AG04450 (cell line): ENCODE measurements at regions not wholly inside any gene's neighbourhood (a gene's known extent, or its start where the extent isn't known, plus 50 kb on each side); places are given as distances from the start of the nearest gene placed in this dataset.

Experiments
- CTCF ChIA-PET: fragments of 300-600, 350-600 bp; formaldehyde crosslinking; extraction: SDS; loops from one replicate; lab custom pipeline; 2022; ENCODE audit warnings: antibody characterized with exemption, inconsistent platforms; lab: Charles Lee
- POLR2A ChIA-PET: fragments of 350-600 bp; formaldehyde crosslinking; extraction: SDS; loops from one replicate; lab custom pipeline; 2021; ENCODE audit warnings: antibody characterized with exemption, inconsistent platforms; lab: Yijun Ruan, JAX
- DNase-seq: peaks from one replicate; pipeline ENCODE4 v3.0.0-alpha.2; 2011; ENCODE audit warnings: low read depth, low spot score
- H3K27ac ChIP-seq: one replicate; pipeline ENCODE4 v1.5.1; 2012; ENCODE audit warnings: low read depth, low read length, control low read depth
- H3K27me3 ChIP-seq: one replicate; pipeline ENCODE4 v1.6.0; 2012; ENCODE audit warnings: low read length; ENCODE audit not compliant: control insufficient read depth, insufficient read depth
- H3K4me3 ChIP-seq: 2 replicates; pipeline ENCODE4 v1.5.1; 2011; ENCODE audit warnings: mild to moderate bottlenecking, low read depth, low read length, control low read depth
- H3K9me3 ChIP-seq: 2 replicates; pipeline ENCODE4 v1.5.1; 2012; ENCODE audit warnings: low read length; ENCODE audit not compliant: control insufficient read depth, insufficient read depth
- TF ChIP-seq, protein P1 (sequence below): IDR thresholded peaks from 2 replicates; pipeline ENCODE4 v1.5.1; 2011; ENCODE audit warnings: low read depth, low read length, control low read depth, inconsistent platforms

DNA sequence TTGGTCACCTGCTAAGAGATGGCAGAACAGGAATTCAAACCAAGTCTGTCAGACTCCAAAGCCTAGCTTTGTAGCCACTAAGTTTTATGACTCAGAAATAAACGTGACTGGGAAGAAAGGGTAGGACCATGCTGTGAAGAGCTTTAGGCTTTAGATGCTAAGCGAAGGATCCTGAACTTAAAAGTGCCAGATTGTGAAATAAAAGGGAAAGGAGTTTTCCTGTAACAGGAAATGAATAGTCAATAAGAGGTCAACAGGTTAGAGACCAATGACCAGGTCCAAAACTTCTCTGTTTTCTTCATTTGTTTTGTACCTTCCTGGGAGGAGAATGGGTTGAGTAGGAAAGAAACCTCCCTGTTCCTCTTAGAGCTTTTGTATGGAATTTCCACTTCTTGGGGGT lies 98.8 kb upstream of the EOLA2 start:
- H3K27me3 ChIP-seq = no peaks in the 10 kb centered on the region
- no peak for DNase-seq
- CTCF ChIA-PET = interaction anchor here (1.4 kb wide), 1 partner anchor 325 kb away, joined by 3 read pairs; the partner anchor contains the start of gene MAMLD1
- no peak overlapping the region for H3K4me3 ChIP-seq
- no peak overlapping the region for H3K27ac ChIP-seq
- H3K9me3 ChIP-seq = no peaks in the 10 kb centered on the region
- TF ChIP-seq, protein P1, sequence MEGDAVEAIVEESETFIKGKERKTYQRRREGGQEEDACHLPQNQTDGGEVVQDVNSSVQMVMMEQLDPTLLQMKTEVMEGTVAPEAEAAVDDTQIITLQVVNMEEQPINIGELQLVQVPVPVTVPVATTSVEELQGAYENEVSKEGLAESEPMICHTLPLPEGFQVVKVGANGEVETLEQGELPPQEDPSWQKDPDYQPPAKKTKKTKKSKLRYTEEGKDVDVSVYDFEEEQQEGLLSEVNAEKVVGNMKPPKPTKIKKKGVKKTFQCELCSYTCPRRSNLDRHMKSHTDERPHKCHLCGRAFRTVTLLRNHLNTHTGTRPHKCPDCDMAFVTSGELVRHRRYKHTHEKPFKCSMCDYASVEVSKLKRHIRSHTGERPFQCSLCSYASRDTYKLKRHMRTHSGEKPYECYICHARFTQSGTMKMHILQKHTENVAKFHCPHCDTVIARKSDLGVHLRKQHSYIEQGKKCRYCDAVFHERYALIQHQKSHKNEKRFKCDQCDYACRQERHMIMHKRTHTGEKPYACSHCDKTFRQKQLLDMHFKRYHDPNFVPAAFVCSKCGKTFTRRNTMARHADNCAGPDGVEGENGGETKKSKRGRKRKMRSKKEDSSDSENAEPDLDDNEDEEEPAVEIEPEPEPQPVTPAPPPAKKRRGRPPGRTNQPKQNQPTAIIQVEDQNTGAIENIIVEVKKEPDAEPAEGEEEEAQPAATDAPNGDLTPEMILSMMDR = no peak
- POLR2A ChIA-PET = interaction anchor here (0.9 kb wide), 1 partner anchor 97 kb away, joined by 3 read pairs; no protein-coding TSS in a partner anchor

DNA sequence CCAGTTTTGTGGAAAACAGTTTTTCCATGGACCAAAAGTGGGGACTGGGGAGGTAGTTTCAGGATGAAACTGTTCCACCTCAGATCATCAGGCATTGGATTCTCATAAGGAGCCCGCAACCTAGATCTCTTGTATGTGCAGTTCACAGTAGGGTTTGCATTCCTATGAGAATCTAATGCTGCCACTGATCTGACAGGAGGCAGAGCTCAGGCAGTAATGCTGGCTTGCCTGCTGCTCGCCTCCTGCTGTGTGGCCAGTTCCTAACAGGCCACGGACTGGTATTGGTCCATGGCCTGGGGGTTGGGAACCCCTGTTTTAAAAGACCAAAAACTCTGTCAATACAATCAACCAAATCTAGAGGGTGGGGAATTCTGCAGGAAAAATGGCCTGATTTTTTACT lies 100.0 kb upstream of the EOLA2 start:
- H3K27me3 ChIP-seq = no peaks in the 10 kb centered on the region
- TF ChIP-seq, protein P1 = no peak
- ChIA-PET CTCF (no interaction called here), POLR2A (no interaction called here)
- no peak overlapping the region for H3K4me3 ChIP-seq
- DNase-seq = no peak
- no peak overlapping the region for H3K27ac ChIP-seq
- no peaks in the 10 kb centered on the region for H3K9me3 ChIP-seq

DNA sequence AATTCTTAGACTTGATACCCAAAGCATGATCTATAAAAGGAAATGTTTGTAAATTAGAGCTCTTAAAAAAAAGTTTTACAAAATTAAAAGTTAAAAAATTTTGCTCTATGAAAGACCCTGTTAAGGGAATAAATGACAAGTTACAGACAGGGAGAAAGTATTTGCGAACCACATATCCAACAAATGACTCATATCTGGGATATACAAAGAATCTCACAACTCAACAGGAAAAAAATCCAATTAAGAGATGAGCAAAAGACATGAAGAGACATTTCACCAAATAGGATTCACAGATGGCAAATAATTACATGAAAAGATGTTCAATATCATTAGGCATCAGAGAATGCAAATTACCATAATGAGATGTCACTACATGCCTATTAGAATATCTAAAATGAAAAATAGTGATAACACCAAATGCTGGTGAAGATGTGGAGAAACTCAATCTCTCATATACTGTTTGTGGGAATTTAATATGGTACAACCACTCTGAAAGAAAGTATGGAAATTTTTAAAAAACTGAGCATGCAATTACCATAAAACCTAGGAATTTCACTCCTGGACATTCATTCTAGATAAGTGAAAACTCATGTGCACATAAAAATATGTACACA lies 100.8 kb upstream of the EOLA2 start:
- Histone ChIP-seq H3K27ac (no peak overlapping the region), H3K27me3 (no peaks in the 10 kb centered on the region), H3K9me3 (no peaks in the 10 kb centered on the region), H3K4me3 (no peak overlapping the region)
- no peak for DNase-seq
- TF ChIP-seq, protein P1 = no peak
- POLR2A ChIA-PET = no interaction called here
- CTCF ChIA-PET = no interaction called here

DNA sequence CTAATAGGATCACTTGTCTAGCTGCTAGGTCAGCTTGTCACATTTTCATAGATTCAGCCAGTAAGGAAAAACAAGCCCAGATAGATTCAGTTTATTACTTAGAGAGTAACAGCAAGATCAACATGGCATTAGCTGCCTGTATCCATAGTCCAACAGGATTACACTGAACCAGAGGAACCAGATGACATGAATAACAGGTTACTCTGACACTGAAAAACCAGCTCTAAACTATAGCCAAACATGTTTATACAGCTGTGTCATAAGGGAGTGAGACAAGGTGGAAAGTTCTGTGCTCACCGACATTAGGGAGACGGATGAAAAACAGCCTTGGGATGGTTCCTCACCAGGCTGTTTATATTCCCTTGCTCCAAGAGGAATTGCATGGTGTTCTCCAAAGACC lies 102.9 kb upstream of the EOLA2 start:
- H3K4me3 ChIP-seq = no peak overlapping the region
- ChIA-PET CTCF (no interaction called here), POLR2A (no interaction called here)
- no peak overlapping the region for H3K27ac ChIP-seq
- no peak for DNase-seq
- H3K9me3 ChIP-seq = no peaks in the 10 kb centered on the region
- TF ChIP-seq, protein P1 = no peak
- H3K27me3 ChIP-seq = no peaks in the 10 kb centered on the region

DNA sequence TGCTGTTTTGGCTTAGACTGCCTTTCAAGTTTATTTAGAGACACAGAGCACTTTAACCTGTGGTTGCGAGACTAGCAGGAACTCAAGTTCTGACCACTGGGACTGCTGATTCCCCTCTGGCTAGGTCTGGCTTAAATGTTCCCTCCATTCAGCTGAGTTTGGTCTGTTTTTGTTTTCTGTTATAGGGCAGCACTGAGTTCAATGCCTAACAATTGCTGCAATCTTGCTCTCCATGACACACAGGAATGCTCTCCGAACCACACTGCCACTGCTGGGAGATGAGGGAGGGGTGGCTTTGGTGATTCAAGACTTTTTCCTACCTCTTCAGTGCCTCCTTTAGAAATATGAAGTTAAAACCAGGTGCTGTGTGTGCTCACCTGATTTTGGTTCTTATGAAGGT lies 106.3 kb upstream of the EOLA2 start:
- Histone ChIP-seq H3K9me3 (no peaks in the 10 kb centered on the region), H3K4me3 (no peak overlapping the region), H3K27ac (peak overlapping the region; percentile 21), H3K27me3 (no peaks in the 10 kb centered on the region)
- ChIA-PET CTCF (no interaction called here), POLR2A (no interaction called here)
- TF ChIP-seq, protein P1 = no peak
- DNase-seq = no peak
